Trophoblast cell (in vitro differentiated cells and primary cell): ENCODE measurements at regions not wholly inside any gene's neighbourhood (a gene's known extent, or its start where the extent isn't known, plus 50 kb on each side); places are given as distances from the start of the nearest gene placed in this dataset.

Experiments
- DNase-seq, 2 donors: peaks; one replicate each; pipeline ENCODE4 v3.0.0-alpha.2; 2016
- H2AFZ ChIP-seq: 2 replicates; pipeline ENCODE4 v1.6.1; 2013; ENCODE audit warnings: low read length, moderate library complexity, mild to moderate bottlenecking; ENCODE audit not compliant: insufficient read depth, poor library complexity
- H2AK5ac ChIP-seq: 2 replicates; pipeline ENCODE4 v1.6.1; 2013; ENCODE audit warnings: mild to moderate bottlenecking, low read length
- H2BK120ac ChIP-seq: 2 replicates; pipeline ENCODE4 v1.6.1; 2013; ENCODE audit warnings: low read length, mild to moderate bottlenecking, moderate library complexity; ENCODE audit not compliant: insufficient read depth, poor library complexity
- H2BK12ac ChIP-seq: 2 replicates; pipeline ENCODE4 v1.6.1; 2013; ENCODE audit warnings: mild to moderate bottlenecking, low read length, moderate library complexity
- H2BK5ac ChIP-seq: 2 replicates; pipeline ENCODE4 v1.6.1; 2013; ENCODE audit warnings: low read length, low read depth, moderate library complexity, mild to moderate bottlenecking; ENCODE audit not compliant: poor library complexity
- H3K14ac ChIP-seq: 2 replicates; pipeline ENCODE4 v1.6.1; 2013; ENCODE audit warnings: mild to moderate bottlenecking, low read length
- H3K18ac ChIP-seq: 2 replicates; pipeline ENCODE4 v1.6.1; 2013; ENCODE audit warnings: mild to moderate bottlenecking, low read length
- H3K23ac ChIP-seq: 2 replicates; pipeline ENCODE4 v1.6.1; 2013; ENCODE audit warnings: low read length
- H3K27ac ChIP-seq: 2 replicates; pipeline ENCODE4 v1.5.1; 2013; ENCODE audit warnings: low read depth, mild to moderate bottlenecking, inconsistent platforms, low read length, moderate library complexity
- H3K27me3 ChIP-seq: 2 replicates; pipeline ENCODE4 v1.6.1; 2013; ENCODE audit warnings: inconsistent platforms, mild to moderate bottlenecking, low read length, moderate library complexity; ENCODE audit not compliant: insufficient read depth
- H3K36me3 ChIP-seq, 2 experiments: 1 replicate in 1 of 2; 2 replicates in 1 of 2; pipeline ENCODE4 v1.6.1; 2013; ENCODE audit warnings: low read length in 2 of 2, mild to moderate bottlenecking in 2 of 2, moderate library complexity in 1 of 2; ENCODE audit not compliant: insufficient read depth in 2 of 2, control insufficient read depth in 1 of 2
- H3K4ac ChIP-seq: 2 replicates; pipeline ENCODE4 v1.6.1; 2013; ENCODE audit warnings: low read depth, mild to moderate bottlenecking, low read length, moderate library complexity
- H3K4me1 ChIP-seq, 2 experiments: 1 replicate in 1 of 2; 2 replicates in 1 of 2; pipeline ENCODE4 v1.6.1; 2013; ENCODE audit warnings: low read length in 2 of 2, mild to moderate bottlenecking in 2 of 2, moderate library complexity in 1 of 2; ENCODE audit not compliant: insufficient read depth in 2 of 2, control insufficient read depth in 1 of 2
- H3K4me2 ChIP-seq: 2 replicates; pipeline ENCODE4 v1.6.1; 2013; ENCODE audit warnings: inconsistent platforms, mild to moderate bottlenecking, low read length, moderate library complexity
- H3K4me3 ChIP-seq: 2 replicates; pipeline ENCODE4 v1.5.1; 2013; ENCODE audit warnings: mild to moderate bottlenecking, low read depth, low read length, inconsistent platforms
- H3K79me1 ChIP-seq: one replicate; pipeline ENCODE4 v1.6.1; 2013; ENCODE audit warnings: low read length
- H3K79me2 ChIP-seq: 2 replicates; pipeline ENCODE4 v1.6.1; 2013; ENCODE audit warnings: low read length, mild to moderate bottlenecking; ENCODE audit not compliant: control insufficient read depth, insufficient read depth, poor library complexity
- H3K9ac ChIP-seq: 2 replicates; pipeline ENCODE4 v1.6.1; 2013; ENCODE audit warnings: mild to moderate bottlenecking, low read length
- H3K9me3 ChIP-seq: 2 replicates; pipeline ENCODE4 v1.6.1; 2013; ENCODE audit warnings: low read depth, mild to moderate bottlenecking, control low read depth, inconsistent platforms, low read length; ENCODE audit not compliant: insufficient read depth
- H4K12ac ChIP-seq: 2 replicates; pipeline ENCODE4 v1.6.1; 2013; ENCODE audit warnings: low read depth, mild to moderate bottlenecking, low read length, moderate library complexity
- H4K8ac ChIP-seq: 2 replicates; pipeline ENCODE4 v1.6.1; 2013; ENCODE audit warnings: low read depth, mild to moderate bottlenecking, low read length, moderate library complexity
- H4K91ac ChIP-seq: one replicate; pipeline ENCODE4 v1.6.1; 2013; ENCODE audit warnings: low read depth, mild to moderate bottlenecking, low read length, moderate library complexity
- WGBS: extraction: QIAGEN DNeasy Blood & Tissue Kit; methylation state at CpG from one replicate; pipeline ENCODE4 v1.1.7; 2013; ENCODE audit warnings: missing lambda C conversion rate; ENCODE audit not compliant: insufficient read length, insufficient coverage; ENCODE audit errors: extremely low coverage; 5-methylcytosine and 5-hydroxymethylcytosine counted together

DNA sequence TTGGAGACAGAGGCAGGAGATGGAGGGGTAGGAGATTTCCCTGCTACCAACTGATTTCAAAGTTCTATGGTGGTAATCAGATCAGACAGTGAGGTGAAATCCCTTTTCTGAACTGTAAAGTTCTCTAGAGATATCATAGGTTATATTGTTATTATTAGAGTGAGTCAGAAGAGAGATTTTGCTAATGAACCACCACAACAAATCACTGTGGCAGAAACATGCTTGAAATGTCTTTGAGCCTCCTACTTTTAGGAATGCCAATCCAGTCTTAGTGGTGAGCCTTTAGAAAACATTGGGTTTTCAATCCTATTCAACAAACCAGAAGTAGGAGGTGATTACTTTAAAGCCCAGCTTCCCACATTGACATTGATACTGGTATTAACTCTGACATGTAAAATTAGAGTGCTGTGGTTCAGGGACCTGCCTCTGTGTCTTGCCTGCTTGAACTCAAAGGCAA lies 136.7 kb upstream of the CNR1 start:
- Histone ChIP-seq H2BK5ac (no peak overlapping the region), H2BK120ac (no peak overlapping the region), H2AK5ac (no peak overlapping the region), H4K8ac (no peak overlapping the region), H3K27me3 (no peaks in the 10 kb centered on the region), H3K4ac (no peak overlapping the region), H4K91ac (no peak overlapping the region), H3K9ac (no peak overlapping the region), H3K9me3 (no peaks in the 10 kb centered on the region), H3K23ac (no peak overlapping the region), H2AFZ (no peak overlapping the region), H4K12ac (no peak overlapping the region), H3K79me2 (no peaks in the 10 kb centered on the region), H3K79me1 (no peaks in the 10 kb centered on the region), H3K18ac (no peak overlapping the region), H3K27ac (no peak overlapping the region), H3K4me3 (no peak overlapping the region), H3K4me1 (peaks cover 0 to 1% of the 10 kb centered on the region in 2 experiments), H2BK12ac (no peak overlapping the region), H3K36me3 (no peaks in the 10 kb centered on the region), H3K4me2 (no peak overlapping the region), H3K14ac (no peak overlapping the region)
- DNase-seq, result no peak

DNA sequence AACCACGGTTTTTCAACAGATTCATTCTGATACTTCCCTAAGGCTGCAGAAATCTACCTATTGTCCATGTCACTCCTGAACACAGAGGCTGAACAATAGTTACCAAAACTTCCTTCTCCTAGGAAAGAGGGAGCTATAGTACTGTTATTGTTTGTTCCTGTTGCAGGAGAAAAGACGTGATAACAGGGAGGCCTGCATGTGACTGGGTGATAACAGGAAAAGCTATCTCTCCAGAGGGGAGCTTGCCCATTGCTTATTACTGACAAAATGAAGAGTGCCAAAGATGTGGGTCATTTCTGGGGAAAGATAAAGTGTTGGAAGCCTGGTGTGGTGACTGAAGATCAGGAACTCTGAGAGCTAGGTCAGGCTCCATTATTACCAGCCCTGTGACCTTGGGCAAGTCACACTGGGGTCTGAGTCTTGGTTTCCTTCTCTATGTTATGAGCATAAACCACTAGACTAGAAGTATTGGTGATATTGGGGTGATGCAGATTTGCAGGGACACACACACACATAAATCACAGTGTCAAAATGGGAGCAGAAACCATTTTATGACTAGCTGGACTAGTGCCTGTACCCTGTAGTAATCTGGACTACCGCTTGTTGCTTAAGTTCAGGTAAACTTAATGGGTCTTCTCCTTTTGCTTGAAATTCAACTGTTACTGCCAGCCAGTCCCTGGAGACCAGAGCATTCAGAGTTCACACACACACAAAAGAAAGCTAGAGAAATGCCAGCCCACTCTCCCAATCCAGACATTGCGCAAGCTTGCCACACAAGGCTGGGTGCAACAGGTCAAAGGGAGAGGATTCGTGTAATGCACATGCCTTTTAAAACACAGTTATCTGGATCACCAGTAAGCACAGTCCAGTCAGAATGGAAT lies 136.0 kb upstream of the CNR1 start:
- H2BK12ac ChIP-seq, result no peak overlapping the region
- H3K23ac ChIP-seq, result no peak overlapping the region
- no peaks in the 10 kb centered on the region for H3K9me3 ChIP-seq
- H4K12ac ChIP-seq, result no peak overlapping the region
- no CpG with 5 or more reads among the region's 5 CpGs for WGBS
- no peak for DNase-seq
- H3K27me3 ChIP-seq, result no peaks in the 10 kb centered on the region
- no peak overlapping the region for H3K14ac ChIP-seq
- H3K27ac ChIP-seq, result no peak overlapping the region
- H4K8ac ChIP-seq, result no peak overlapping the region
- H2AFZ ChIP-seq, result no peak overlapping the region
- no peak overlapping the region for H4K91ac ChIP-seq
- no peak overlapping the region for H2BK5ac ChIP-seq
- H3K79me1 ChIP-seq, result no peaks in the 10 kb centered on the region
- no peak overlapping the region for H3K9ac ChIP-seq
- H3K79me2 ChIP-seq, result no peaks in the 10 kb centered on the region
- H3K36me3 ChIP-seq, result no peaks in the 10 kb centered on the region
- no peak overlapping the region for H3K4me2 ChIP-seq
- H3K4me1 ChIP-seq, result peaks cover 0 to 1% of the 10 kb centered on the region in 2 experiments
- H3K18ac ChIP-seq, result no peak overlapping the region
- no peak overlapping the region for H3K4ac ChIP-seq
- no peak overlapping the region for H2BK120ac ChIP-seq
- H2AK5ac ChIP-seq, result no peak overlapping the region
- H3K4me3 ChIP-seq, result no peak overlapping the region

DNA sequence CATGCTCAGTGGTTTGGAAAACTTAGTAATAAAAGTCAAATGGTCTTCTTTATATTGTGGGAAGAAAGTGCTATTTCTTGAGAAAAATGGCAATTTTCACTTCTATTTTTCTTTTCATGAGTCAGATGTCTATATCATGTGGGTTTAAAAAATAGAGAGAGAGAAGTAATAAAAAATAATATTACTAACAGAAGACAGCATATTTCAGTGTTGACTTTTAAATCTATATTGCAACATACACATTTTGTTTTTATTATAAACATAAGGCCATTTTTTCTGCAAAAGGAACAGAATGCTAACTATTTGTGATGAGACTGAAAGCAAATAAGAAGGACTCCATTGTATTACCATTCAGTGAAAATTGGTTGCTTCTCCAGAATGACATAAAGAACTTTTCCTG lies 135.1 kb upstream of the CNR1 start:
- no peaks in the 10 kb centered on the region for H3K9me3 ChIP-seq
- H2AK5ac ChIP-seq, result no peak overlapping the region
- H3K4me1 ChIP-seq, result peaks cover 0 to 1% of the 10 kb centered on the region in 2 experiments
- H3K27ac ChIP-seq, result no peak overlapping the region
- H3K4me3 ChIP-seq, result no peak overlapping the region
- H3K23ac ChIP-seq, result no peak overlapping the region
- H4K8ac ChIP-seq, result no peak overlapping the region
- no peak overlapping the region for H2BK5ac ChIP-seq
- no peaks in the 10 kb centered on the region for H3K27me3 ChIP-seq
- H2BK120ac ChIP-seq, result no peak overlapping the region
- no peaks in the 10 kb centered on the region for H3K79me1 ChIP-seq
- H3K4me2 ChIP-seq, result no peak overlapping the region
- no peak overlapping the region for H4K12ac ChIP-seq
- no peaks in the 10 kb centered on the region for H3K36me3 ChIP-seq
- H2BK12ac ChIP-seq, result no peak overlapping the region
- no peak overlapping the region for H3K4ac ChIP-seq
- H3K14ac ChIP-seq, result no peak overlapping the region
- no peaks in the 10 kb centered on the region for H3K79me2 ChIP-seq
- DNase-seq, result no peak
- no peak overlapping the region for H3K18ac ChIP-seq
- H2AFZ ChIP-seq, result no peak overlapping the region
- H4K91ac ChIP-seq, result no peak overlapping the region
- no peak overlapping the region for H3K9ac ChIP-seq

DNA sequence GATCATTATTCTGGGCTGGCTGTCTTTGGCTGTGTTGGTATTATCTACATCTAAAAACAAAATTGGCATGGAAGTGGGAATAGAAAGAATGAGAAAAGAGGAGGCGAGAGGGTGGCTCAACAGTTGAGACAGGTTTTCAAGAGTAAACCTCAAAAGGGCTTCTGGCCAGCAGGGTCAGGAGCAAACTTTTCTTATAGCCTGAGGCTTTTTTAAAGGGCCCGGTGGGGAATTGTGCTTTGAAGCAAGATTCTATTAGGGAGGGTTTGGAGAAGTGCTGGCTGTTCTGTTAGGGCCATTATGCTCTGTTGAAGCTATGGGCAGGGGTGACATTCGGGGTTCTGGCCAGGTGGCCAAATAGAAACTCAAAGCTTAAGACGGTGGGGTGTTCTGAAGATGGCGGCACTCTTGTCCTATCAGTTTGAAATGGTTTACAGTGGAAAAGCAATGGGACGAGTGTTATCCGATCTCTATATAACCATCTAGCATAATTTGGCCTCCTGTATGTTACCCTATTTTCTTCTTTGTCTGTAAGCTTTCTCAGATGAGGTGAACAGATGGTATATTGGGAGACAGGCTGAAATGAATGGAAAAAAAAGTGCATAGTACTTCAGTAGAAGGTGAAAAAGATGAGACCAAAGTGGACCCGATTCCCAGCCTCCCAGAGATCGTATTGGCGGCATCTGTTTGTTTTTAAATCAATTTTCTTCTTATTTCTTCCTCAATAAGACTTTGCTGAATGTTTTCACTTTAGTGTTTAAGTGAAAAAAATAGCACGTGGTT lies 132.1 kb upstream of the CNR1 start:
- H3K4me2 ChIP-seq, result no peak overlapping the region
- no peak overlapping the region for H3K4ac ChIP-seq
- H4K91ac ChIP-seq, result no peak overlapping the region
- no peak overlapping the region for H3K27ac ChIP-seq
- H3K27me3 ChIP-seq, result no peaks in the 10 kb centered on the region
- H2BK5ac ChIP-seq, result no peak overlapping the region
- no peaks in the 10 kb centered on the region for H3K79me1 ChIP-seq
- H4K12ac ChIP-seq, result no peak overlapping the region
- H3K4me1 ChIP-seq, result peaks cover 0 to 1% of the 10 kb centered on the region in 2 experiments
- H3K4me3 ChIP-seq, result no peak overlapping the region
- DNase-seq, result no peak
- H2AFZ ChIP-seq, result no peak overlapping the region
- no peaks in the 10 kb centered on the region for H3K79me2 ChIP-seq
- H2BK120ac ChIP-seq, result no peak overlapping the region
- no peak overlapping the region for H3K14ac ChIP-seq
- no peak overlapping the region for H3K18ac ChIP-seq
- H2BK12ac ChIP-seq, result no peak overlapping the region
- no peak overlapping the region for H2AK5ac ChIP-seq
- H3K9ac ChIP-seq, result no peak overlapping the region
- no peaks in the 10 kb centered on the region for H3K36me3 ChIP-seq
- WGBS, result no CpG with 5 or more reads among the region's 11 CpGs
- no peak overlapping the region for H4K8ac ChIP-seq
- no peak overlapping the region for H3K23ac ChIP-seq
- H3K9me3 ChIP-seq, result no peaks in the 10 kb centered on the region
